ENCODE measurements at regions not wholly inside any gene's neighbourhood (a gene's known extent, or its start where the extent isn't known, plus 50 kb on each side); places are given as distances from the start of the nearest gene placed in this dataset.

DNA sequence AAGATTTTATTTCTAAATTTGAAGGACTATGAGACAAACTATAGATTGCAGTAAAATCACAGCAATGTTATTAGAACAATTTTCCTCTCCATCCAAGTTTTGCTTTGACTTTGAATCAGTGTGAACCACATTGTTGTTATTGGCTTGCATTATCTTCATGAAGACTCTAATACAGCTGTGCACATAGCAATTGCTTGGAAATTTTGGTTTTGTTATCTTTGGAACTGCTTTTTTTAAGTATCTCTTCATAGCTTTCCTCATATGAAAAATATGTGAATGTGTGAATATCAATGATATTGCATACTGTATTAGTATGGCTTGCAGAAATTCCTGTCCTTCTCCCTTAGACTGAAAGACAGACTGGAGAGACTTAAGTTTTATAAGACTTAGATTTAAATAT lies 666.6 kb downstream of the LUZP2 start:
- TF ChIP-seq EP300 (IDR thresholded peaks at IDR 0.05), result no peak
- TF ChIP-seq, protein P1, sequence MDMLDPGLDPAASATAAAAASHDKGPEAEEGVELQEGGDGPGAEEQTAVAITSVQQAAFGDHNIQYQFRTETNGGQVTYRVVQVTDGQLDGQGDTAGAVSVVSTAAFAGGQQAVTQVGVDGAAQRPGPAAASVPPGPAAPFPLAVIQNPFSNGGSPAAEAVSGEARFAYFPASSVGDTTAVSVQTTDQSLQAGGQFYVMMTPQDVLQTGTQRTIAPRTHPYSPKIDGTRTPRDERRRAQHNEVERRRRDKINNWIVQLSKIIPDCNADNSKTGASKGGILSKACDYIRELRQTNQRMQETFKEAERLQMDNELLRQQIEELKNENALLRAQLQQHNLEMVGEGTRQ (IDR thresholded peaks at IDR 0.05), result no peak
- TF ChIP-seq CEBPB (IDR thresholded peaks at IDR 0.05), result no peak
- TF ChIP-seq, protein P2, sequence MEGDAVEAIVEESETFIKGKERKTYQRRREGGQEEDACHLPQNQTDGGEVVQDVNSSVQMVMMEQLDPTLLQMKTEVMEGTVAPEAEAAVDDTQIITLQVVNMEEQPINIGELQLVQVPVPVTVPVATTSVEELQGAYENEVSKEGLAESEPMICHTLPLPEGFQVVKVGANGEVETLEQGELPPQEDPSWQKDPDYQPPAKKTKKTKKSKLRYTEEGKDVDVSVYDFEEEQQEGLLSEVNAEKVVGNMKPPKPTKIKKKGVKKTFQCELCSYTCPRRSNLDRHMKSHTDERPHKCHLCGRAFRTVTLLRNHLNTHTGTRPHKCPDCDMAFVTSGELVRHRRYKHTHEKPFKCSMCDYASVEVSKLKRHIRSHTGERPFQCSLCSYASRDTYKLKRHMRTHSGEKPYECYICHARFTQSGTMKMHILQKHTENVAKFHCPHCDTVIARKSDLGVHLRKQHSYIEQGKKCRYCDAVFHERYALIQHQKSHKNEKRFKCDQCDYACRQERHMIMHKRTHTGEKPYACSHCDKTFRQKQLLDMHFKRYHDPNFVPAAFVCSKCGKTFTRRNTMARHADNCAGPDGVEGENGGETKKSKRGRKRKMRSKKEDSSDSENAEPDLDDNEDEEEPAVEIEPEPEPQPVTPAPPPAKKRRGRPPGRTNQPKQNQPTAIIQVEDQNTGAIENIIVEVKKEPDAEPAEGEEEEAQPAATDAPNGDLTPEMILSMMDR (IDR thresholded peaks at IDR 0.05), result no peak
- no peak for TF ChIP-seq RCOR1 (IDR thresholded peaks at IDR 0.05; ENCODE audit: low read depth, low read length)
- TF ChIP-seq, protein P3, sequence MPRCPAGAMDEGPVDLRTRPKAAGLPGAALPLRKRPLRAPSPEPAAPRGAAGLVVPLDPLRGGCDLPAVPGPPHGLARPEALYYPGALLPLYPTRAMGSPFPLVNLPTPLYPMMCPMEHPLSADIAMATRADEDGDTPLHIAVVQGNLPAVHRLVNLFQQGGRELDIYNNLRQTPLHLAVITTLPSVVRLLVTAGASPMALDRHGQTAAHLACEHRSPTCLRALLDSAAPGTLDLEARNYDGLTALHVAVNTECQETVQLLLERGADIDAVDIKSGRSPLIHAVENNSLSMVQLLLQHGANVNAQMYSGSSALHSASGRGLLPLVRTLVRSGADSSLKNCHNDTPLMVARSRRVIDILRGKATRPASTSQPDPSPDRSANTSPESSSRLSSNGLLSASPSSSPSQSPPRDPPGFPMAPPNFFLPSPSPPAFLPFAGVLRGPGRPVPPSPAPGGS (IDR thresholded peaks at IDR 0.05), result no peak
- TF ChIP-seq BHLHE40 (IDR thresholded peaks at IDR 0.05; ENCODE audit: low read depth, low read length), result no peak

Measured in A549 (cell line).